HG02763 (cell line): ENCODE measurements at regions not wholly inside any gene's neighbourhood (a gene's known extent, or its start where the extent isn't known, plus 50 kb on each side); places are given as distances from the start of the nearest gene placed in this dataset.

ENCODE experiments used
- ATAC-seq: cut with Tn5 transposase; IDR thresholded peaks from one replicate; pipeline ENCODE4 v1.9.1; 2021; ENCODE audit warnings: mild to moderate bottlenecking, moderate library complexity; ENCODE audit not compliant: unreplicated experiment

- ATAC-seq = no peak
Observed at GRCh38 chr9:106626936-106627335, 236.0 kb upstream of the ZNF462 start.

GRCh38 chr9:106632621-106633020 lies 230.3 kb upstream of the ZNF462 start:
- no peak for ATAC-seq

DNA sequence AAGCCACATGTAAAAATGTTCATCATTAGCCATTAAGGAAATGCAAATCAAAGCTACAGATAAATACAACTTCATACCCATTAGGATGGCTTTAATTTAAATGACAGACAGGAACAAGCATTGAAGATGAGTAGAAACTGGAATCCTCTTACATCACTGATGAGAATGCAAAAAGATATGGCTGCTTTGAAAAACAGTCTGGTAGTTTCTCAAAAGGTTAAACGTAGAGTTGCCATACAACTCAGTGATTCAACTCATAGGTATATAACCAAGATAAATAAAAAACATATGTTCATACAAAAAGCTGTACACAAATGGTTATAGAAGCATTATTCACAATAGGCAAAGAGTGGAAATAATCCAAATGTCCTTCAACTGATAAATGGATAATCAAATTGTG lies 228.8 kb upstream of the ZNF462 start:
- no peak for ATAC-seq

- no peak for ATAC-seq
Observed at GRCh38 chr9:106634641-106635040, 228.3 kb upstream of the ZNF462 start.

GRCh38 chr9:106637486-106637885 lies 225.5 kb upstream of the ZNF462 start:
- no peak for ATAC-seq

GRCh38 chr9:106639873-106640568 lies 222.9 kb upstream of the ZNF462 start:
- no peak for ATAC-seq

- no peak for ATAC-seq
Observed at GRCh38 chr9:106643211-106643930, 219.6 kb upstream of the ZNF462 start.

DNA sequence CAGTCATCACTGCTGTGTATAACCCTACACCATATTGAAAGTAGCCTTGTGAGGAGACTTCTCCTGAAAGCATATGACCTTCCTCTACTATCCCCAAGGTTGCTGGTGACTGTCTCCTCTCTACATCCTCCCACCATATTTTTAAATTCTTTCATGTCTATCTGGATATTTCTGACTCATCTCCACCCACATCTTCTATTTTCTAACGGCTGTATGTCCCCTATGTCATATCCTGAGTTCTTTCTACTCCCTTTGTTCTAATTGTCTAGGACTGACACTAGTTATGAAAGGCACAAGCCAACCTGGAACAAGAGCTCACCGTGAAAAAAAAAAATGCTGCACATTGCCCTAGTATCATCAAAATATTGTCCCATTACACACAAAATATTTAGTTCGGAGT lies 218.3 kb upstream of the ZNF462 start:
- ATAC-seq = no peak

DNA sequence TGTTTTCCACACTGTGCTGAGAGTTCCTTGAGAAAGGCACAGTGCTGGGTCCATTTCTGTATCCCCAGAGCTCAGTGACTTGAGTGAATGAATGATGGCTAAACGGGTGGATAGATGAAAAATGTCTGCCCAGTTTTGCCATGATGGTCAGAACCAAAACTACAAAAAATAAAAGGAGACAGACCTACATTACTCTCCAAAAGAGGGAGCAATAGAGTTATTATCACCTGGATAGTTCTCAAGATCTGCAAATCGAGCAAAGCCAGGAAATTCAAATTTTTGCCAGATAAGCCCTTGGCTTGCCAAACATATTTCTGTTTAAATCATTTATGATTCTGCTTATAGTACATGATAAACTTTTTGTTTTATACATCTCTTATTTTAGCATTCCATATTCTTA lies 214.2 kb upstream of the ZNF462 start:
- no peak for ATAC-seq

DNA sequence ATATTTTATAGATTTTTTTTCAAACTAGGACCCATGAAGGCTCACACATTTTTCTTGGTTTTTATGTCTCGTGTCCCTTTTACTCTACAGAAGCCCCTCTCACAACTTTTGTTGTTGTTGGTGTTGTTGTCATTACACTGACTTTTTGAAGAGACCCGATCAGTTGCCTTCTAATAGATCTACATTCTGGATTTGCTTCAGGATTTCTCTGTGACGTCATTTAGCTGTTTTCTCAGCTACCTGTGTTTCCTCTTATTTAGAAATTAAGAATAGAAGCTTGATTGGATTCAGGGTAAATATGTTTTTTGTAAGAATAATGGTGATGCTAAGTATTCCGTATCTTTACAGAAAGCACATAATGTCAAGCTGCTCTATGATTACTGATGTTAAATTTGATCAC lies 213.3 kb upstream of the ZNF462 start:
- no peak for ATAC-seq

DNA sequence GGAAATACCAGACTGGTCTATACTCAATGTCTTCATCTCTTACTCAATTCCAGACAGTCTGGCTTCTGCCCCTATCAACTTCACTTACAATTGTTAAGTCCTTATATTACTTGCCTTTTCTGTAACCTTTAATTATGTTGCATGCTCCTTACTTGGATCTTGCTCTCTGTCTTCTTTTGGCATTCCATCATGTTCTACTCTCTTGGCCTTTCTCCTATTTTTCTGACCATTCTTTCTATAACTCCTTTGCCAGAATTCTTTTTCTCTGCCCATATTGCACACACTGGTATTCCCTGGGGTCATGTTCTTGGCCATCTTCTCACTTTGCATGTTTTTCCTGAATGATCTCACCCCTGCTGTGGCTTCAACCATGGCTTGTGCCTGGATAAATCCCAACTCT lies 209.8 kb upstream of the ZNF462 start:
- no peak for ATAC-seq

GRCh38 chr9:106655966-106656365 lies 207.0 kb upstream of the ZNF462 start:
- ATAC-seq = no peak

DNA sequence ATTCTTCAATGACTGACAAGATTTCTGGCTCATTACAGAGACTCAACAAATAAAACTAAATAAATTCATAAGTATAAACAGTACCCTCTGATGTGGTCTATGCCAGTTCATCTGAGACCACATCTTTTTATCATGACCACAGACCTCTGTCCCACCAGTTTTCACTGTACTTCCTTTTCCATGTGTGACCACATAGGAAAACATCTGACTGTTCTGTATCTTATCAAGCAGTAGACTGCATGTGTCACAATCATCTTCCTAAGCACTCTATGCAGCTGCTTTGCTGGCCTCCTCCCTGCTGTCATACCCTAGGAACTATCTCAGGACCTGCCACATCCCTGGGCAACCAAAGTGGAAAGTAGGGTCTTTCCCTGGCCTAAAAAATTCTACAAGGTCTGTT lies 205.0 kb upstream of the ZNF462 start:
- no peak for ATAC-seq

DNA sequence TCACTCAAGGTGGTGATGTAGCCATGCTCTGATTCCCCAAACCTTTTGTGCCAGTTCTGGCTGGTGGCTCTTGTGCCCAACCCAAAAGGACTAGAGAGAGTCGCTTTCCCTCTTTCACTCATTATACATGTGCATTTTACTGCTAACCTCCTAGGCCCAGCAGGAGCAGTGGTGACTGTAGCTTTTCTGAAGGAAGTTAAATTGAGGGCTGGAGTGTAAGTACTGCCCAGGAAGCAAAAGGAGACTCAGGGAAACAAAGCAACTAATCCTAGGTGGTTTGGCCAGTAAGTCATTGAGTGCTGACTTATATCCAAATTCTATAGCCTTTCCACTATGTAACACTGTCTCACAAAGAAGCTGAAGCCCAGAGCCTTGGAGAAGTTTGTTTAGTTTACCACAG lies 194.4 kb upstream of the ZNF462 start:
- no peak for ATAC-seq

GRCh38 chr9:106669835-106670234 lies 193.1 kb upstream of the ZNF462 start:
- ATAC-seq = no peak

GRCh38 chr9:106670418-106670817 lies 192.5 kb upstream of the ZNF462 start:
- no peak for ATAC-seq

DNA sequence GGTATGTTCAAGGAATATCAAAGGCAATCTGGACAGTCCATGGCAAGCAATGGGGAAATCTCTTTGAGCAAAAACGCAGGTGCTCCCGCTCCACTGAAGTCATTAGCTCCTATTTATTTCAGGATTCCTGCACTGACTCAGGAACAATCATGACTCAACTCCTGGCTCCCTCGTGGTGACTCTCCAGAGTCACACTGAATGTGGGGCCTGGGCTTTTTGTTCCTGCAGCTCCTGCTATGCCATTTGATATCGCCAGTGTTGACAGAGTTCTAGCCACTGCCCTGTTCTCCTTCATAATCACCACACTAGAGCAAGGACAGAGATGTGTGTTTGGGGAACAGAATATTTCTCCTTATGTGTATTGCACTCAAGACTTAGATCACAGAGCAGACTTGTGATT lies 187.2 kb upstream of the ZNF462 start:
- no peak for ATAC-seq

- ATAC-seq = no peak
Observed at GRCh38 chr9:106677374-106677773, 185.6 kb upstream of the ZNF462 start.

GRCh38 chr9:106677830-106678229 lies 185.1 kb upstream of the ZNF462 start:
- no peak for ATAC-seq

- no peak for ATAC-seq
Observed at GRCh38 chr9:106678273-106678672, 184.7 kb upstream of the ZNF462 start.

DNA sequence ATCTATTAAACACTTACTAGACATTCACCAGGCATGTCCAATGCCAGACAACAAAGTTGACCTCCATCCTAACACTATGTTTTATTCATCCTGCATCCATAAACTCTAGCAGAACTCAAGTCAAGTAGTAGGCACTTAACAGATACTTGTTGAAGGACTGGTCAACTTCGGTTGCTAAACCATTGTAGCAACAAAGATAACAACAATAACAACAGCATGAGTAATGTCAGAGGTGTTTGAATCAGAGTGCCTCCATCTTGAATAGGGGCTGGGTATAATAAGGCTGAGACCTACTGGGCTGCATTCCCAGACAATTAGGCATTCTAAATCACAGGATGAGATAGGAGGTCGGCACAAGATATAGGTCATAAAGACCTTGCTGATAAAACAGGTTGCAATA lies 180.5 kb upstream of the ZNF462 start:
- no peak for ATAC-seq

DNA sequence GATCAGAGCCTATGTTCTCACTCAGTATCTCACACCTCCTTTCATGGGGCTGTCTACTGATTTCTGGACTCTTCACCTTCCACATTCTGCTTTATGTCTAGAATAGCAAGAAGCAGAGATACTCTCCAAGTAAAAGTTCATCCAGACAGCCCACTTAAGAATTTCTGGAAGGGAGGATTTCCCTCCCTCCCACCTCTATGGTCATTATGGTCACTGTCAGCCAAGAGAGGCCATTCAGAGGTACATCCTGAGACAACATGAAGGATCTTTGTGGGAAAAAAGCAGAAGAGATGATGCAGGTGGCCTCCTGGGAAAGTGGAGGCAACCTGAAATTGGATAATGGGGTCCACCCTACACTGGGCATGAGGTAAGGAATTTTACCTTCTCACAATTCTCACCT lies 179.5 kb upstream of the ZNF462 start:
- no peak for ATAC-seq
